GM12874 (cell line): ENCODE measurements at regions not wholly inside any gene's neighbourhood (a gene's known extent, or its start where the extent isn't known, plus 50 kb on each side); places are given as distances from the start of the nearest gene placed in this dataset.

Experiments used
- TF ChIP-seq, protein P1 (sequence below): IDR thresholded peaks from 2 replicates; pipeline ENCODE4 v1.5.1; 2011; ENCODE audit warnings: low read depth, mild to moderate bottlenecking, control low read depth, low read length, moderate library complexity; ENCODE audit not compliant: insufficient read depth

DNA sequence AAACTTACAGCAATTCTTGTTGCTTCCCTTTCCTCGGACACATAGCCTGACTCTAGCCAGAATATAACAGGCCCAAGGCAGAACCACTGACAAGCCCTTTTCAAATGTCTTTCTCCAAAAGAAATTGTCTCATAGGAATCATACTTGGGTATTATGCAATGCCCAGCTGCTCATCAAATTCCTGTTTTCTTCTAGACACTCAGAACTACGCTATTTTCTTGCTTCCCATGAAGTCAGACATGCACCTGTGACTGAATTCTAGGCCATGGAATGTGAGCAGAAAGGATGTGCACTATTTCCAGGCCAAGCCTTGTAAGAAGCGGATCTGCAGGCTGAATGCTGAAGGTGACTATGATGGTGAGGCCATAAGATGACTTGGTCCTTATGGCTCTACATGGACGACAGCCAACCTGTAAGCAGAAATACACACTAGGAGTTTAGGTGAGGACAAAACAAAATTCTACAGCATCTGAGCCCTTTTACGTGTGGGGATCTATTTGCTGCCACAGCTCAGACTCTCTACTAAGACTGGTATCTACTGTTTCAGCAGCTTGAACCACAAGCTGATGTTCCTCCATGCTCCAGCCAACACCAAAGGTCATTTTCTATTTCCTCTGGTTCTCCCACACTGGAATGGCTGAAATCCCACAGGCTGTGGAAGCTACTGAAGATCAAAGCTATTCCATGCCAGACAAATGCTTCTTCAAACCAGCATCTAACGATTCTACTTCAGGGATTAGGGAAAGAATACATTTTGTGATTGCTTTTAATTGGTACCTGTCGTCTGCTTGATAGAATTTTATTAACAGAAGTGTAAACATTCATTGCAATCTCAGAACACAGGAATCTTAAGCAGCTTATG is 378.7 kb downstream of the RBM43 start:
- TF ChIP-seq, protein P1, sequence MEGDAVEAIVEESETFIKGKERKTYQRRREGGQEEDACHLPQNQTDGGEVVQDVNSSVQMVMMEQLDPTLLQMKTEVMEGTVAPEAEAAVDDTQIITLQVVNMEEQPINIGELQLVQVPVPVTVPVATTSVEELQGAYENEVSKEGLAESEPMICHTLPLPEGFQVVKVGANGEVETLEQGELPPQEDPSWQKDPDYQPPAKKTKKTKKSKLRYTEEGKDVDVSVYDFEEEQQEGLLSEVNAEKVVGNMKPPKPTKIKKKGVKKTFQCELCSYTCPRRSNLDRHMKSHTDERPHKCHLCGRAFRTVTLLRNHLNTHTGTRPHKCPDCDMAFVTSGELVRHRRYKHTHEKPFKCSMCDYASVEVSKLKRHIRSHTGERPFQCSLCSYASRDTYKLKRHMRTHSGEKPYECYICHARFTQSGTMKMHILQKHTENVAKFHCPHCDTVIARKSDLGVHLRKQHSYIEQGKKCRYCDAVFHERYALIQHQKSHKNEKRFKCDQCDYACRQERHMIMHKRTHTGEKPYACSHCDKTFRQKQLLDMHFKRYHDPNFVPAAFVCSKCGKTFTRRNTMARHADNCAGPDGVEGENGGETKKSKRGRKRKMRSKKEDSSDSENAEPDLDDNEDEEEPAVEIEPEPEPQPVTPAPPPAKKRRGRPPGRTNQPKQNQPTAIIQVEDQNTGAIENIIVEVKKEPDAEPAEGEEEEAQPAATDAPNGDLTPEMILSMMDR = no peak

- TF ChIP-seq, protein P1 = no peak
These were observed 380.7 kb downstream of the RBM43 start for GRCh38 chr2:150880986-150881385.

DNA sequence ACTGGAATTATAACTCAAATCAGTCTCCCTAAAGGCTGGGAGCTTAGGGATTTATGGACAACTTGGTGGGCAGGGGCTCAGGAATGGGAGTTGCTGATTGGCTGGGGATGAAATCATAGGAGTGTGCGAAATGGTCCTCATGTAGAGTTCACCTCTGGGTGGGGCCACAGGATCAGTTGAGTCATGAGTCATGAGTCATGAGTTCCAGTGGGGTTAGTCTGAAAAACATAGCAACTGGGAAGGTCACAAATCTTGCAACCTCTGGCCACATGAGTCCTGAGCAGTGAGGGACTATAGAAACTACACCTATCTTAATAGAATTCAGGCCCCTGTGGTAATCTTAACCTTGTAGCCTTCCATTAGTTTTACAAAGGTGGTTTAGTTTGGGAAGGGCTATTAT is 383.3 kb downstream of the RBM43 start:
- TF ChIP-seq, protein P1 = no peak

DNA sequence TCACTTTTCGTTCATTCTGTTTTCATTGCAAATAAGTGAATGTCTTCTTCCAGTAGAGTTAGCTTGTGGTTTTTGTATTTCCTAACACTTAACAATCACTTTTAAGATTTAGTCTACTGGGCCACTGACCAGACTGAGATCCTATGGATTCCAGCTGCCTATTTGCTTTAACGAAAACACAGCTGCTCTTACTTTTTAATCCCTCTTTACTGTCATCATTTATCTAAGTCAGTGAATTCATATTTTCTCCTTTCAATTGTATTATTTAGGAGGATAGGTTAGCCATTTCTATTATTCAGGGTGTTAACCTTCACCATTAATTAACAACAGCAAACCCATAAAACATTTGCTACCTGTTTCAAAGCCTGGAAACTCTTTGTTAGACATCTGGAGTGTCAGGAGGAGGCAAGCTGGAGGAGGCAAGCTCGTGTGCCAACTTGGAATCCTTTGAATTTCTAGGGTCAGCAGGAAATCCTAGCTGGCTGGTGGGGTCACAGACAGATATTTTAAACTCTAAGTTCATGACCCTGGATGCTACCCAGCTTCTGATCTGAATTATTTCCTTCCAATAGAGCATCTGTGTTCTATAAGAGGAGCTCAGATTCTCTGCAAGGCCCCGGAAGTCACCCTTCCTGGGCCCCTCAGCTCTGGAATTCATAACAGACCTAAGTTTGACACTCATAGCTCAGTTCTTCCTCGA is 385.3 kb downstream of the RBM43 start:
- TF ChIP-seq, protein P1 = no peak

GRCh38 chr2:150873396-150873772 is 385.9 kb upstream of the RND3 start:
- TF ChIP-seq, protein P1 = no peak

GRCh38 chr2:150872756-150873395 is 385.4 kb upstream of the RND3 start:
- TF ChIP-seq, protein P1 = no peak

- TF ChIP-seq, protein P1 = no peak
These were observed 379.0 kb upstream of the RND3 start for GRCh38 chr2:150866431-150866830.
